GM18907 (cell line): ENCODE measurements at regions not wholly inside any gene's neighbourhood (a gene's known extent, or its start where the extent isn't known, plus 50 kb on each side); places are given as distances from the start of the nearest gene placed in this dataset.
"Not testable (repeated sequence)": the region's sequence is repeated elsewhere in the genome, so short reads cannot be mapped to it uniquely, and the experiment has no call there.

Source experiments
- ATAC-seq: cut with Tn5 transposase; IDR thresholded peaks from one replicate; pipeline ENCODE4 v1.9.1; 2021; ENCODE audit warnings: mild to moderate bottlenecking, moderate library complexity; ENCODE audit not compliant: unreplicated experiment

DNA sequence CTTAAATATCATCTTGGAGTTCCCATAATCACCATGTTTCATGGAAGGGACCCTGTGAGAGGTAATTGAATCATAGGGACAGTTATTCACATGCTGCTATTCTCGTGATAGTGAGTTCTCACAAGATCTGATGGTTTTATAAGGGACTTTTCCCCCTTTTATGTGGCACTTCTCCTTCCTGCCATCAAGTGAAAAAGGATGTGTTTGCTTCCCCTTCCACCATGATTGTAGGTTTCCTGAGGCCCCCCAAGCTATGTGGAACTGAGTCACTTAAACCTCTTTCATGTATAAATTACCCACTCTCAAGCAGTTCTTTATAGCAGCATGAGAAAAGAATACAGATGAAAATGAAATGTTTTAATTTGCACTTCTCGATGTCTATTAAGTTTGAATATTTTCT lies 112.0 kb downstream of the ZNF648 start:
- no peak for ATAC-seq

GRCh38 chr1:181948372-181948771 lies 113.1 kb downstream of the ZNF648 start:
- ATAC-seq = no peak

DNA sequence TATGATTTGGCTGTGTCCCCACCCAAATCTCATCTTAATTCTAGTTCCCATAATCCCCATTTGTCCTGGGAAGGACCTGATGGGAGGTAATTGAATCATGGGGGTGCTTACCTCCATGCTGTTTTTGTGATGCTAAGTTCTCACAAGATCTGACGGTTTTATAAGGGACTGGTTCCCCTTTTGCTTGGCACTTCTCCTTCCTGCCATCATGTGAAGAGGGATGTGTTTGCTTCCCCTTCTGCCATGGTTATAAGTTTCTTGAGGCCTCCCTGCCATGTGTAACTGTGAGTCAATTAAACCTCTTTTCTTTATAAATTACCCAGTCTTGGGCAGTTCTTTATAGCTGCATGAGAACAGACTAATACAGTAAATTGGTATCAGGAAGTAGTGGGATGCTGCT lies 114.1 kb downstream of the ZNF648 start:
- no peak for ATAC-seq

DNA sequence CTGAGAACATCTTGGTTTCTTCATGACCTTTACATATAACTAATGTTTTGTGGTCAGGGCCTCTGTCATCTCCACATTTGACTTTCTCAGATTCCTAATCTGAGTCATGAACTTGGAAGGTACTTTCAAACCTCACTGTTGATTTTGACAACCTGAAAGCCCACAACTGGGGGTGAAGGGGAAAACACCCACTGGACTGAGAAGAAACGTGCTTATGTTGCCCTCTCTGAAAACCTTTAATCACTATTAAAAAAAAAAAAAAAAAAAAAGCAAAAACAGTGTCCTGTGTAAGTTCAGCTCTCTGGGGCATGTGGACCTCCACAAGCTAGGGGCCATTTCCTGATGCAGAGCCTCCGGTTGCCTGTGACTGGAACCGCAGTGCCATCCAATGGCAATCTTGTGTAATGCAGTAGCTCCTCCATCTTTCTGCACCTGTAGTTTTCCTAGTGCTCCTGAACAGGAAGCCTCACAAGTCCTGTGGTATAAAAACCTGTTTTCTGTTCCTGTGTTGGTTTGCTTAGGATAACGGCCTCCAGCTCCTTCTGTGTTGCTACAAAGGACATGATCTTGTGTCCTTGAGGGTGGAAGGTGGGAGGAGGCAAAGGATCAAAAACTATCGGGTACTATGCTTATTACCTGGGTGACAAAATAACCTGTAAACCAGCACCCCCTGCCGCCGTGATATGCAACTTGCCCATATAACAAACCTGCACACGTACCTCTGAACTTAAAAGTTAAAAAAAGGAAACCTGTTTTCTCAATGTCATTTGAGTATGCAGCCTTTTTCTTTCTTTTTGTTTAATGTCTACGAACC lies 124.5 kb downstream of the ZNF648 start:
- ATAC-seq = peak; percentile 89

DNA sequence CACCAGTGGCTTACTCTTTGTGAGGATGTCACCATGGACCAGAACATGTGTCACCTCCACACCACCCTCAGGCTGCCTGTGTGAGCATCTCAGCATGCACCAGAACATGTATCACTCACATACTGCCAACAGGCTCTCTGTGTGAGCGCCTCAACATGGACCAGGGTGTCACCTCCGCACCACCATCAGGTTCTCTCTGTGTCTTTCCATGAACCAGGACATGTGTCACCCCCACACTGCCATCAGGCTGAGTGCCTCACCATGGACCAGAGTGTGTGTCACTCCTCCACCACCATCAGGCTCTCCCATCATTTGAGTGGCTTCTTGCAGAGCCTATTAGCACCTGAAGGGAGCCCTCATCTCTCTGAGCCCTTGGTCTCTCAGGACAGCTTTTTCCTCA lies 125.2 kb downstream of the ZNF648 start:
- no peak for ATAC-seq

DNA sequence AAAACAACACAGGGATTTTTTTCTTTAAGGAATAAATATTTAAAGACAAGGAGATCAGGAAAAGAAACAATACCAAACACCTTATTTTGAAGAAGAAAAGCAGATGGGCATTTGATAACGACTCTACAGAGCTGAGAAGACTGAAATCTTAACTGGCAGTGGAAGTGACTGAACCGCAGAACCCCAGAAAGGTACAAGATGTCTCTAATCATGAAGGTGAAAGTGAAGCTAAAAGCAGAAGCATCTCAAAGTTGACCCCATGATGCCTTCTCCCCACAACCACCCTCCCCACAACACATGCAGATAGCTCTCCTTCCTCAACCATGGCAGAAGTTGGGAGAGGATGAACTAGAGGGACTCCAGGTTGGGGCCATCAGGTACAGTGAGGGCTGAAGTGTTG lies 129.6 kb downstream of the ZNF648 start:
- ATAC-seq = no peak

DNA sequence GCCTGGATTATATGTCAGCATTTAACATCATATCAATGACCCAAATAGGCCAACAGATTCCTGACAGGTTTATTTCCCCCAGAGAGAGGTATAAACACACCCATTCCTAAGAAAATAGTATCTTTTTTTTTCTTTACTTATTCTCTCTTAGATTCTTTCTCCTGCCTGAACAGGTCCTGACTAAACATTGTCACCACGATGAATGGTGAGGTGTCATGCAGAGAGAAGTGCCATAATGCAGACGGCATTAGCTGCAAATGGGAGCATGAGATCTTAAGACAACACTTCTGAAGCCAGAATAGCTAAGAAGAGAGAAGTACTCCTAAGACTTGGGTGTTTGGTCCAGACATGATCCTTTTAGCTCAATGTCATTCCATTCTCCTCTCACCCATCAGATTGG lies 131.3 kb downstream of the ZNF648 start:
- ATAC-seq = no peak

- no peak for ATAC-seq
These were observed 134.8 kb downstream of the ZNF648 start for GRCh38 chr1:181926697-181927096.

DNA sequence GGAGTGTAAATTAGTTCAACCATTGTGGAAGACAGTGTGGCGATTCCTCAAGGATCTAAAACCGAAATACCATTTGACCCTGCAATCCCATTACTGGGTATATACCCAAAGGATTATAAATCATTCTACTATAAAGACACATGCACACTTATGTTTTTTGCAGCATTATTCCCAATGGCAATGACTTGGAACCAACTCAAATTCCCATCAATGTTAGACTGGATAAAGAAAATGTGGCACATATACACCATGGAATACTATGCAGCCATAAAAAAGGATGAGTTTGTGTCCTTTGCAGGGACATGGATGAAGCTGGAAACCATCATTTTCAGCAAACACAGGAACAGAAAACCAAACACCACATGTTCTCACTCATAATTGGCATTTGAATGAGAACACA lies 137.5 kb downstream of the ZNF648 start:
- not testable (repeated sequence) for ATAC-seq

- ATAC-seq = no peak
These were observed 142.0 kb downstream of the ZNF648 start for GRCh38 chr1:181919542-181919941.

DNA sequence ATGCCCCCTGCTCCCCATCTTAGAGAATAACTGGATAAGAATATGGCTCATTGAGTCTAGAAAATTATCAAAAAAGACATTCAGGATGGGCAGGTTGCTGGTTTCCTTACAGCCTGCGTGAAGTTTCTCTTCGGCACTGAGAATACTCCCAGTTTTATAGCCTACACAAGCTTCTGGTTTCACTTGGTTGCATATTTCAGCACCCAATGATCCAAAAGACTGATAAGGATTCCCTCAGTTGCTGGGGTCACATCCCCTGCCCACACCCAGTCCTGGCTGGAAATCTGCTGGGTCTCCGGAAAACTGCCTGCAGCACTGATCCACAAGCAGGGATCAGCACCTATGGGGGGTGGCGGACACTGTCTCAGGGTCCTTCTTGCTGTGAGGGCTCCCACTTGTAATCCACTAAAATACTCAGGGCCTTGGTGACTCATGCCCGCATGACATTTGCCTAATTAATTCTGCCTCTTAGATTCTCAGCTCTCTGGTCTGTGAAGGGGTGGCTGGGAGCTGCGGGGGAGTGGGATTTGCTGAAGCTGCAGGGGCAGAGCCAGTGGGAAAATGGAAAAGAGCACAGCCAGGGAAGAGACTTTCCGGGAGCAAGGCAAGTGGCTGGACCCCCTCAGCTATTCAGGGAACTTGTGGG lies 142.5 kb downstream of the ZNF648 start:
- ATAC-seq = no peak

- no peak for ATAC-seq
These were observed 149.8 kb downstream of the ZNF648 start for GRCh38 chr1:181911715-181912114.

GRCh38 chr1:181910905-181911304 lies 150.6 kb downstream of the ZNF648 start:
- ATAC-seq = no peak

- ATAC-seq = no peak
These were observed 152.5 kb downstream of the ZNF648 start for GRCh38 chr1:181909010-181909409.

- ATAC-seq = no peak
These were observed 154.9 kb downstream of the ZNF648 start for GRCh38 chr1:181906631-181907030.

DNA sequence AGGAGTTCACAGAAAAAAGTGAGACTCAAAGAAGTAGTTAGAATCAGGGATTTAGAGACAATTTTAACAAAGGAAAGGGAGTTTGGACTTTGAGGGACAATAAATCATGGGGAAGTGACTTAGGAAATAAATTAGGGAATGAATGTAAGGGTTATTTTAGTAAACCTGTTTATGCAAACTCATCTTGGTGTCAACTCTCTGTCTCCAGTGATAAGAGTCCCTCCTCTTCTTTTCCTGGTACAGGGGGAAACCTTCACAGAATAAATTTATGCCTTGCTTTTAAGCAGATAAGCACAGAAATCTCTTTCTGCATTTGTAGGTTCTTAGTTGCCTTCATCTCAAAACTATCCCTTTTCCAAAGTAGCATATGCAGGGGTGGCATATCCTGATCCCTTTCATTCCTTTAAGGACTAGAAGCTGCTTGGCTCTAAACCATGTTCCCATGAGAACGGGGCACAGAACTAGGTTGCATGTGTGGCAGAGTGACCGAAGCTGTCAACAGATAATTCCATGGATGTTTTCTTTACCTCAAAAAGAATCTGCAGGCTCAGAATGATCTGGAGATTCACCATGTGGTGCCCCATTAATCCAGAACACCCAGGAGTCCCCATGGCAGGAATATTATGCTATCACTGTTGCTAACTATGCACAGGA lies 155.4 kb downstream of the ZNF648 start:
- ATAC-seq = no peak

- ATAC-seq = no peak
These were observed 162.7 kb downstream of the ZNF648 start for GRCh38 chr1:181898773-181899172.

DNA sequence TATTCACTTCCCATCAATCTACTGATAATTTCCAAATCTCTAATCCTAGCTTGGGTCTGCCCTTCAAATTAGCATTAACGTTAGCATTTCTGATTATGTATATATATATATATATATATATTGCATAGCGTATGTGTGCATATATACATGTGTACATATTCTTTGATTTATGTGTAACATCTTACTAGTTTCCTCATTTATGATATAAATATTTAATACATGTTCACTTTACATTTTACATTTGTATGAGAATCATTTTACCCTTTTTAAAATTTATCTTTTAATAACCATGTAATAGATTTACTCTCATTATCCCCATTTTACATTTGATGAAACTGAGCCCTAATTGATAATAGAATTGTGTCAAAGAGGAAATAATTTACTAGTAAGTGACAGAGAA lies 164.7 kb downstream of the ZNF648 start:
- ATAC-seq = no peak

DNA sequence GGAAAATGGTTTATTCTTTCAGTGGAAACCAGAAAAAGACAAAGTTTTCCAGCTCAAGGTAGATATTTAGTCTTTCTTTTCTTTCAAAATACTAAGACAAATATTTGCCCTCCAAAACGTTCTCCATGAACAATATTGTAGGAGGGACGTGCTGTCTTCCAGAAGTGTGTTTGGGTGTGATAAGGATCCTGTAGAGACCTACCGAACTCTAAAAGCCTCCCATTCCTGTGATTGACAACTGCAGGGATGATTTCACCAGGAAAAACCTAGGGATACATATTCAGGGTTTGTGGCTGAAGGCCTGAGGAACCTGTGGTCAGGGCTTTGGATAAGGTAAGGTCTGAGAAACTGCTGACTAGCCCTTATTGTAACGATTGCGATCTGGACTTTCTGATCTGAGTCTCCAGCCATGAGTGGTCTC lies 167.1 kb downstream of the ZNF648 start:
- ATAC-seq = no peak

DNA sequence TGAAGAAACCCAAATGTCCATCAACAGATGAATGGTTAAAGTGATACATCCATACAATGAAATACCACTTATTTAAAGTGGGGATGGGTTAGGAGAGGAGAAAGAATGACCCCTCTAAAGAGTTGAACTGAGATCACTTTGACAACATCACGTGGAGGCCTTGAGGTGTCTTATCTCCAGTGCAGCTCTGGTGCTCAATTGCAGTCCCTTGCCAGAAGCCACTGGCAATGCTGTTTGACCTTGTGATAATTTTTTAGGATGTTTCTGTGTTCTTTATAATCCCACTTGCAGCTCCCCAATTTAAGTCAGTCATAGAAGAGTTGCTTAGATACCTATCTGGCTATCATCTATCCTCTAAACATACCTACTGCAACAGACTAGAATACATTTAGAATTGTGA lies 167.6 kb downstream of the ZNF648 start:
- no peak for ATAC-seq

- ATAC-seq = not testable (repeated sequence)
These were observed 168.4 kb downstream of the ZNF648 start for GRCh38 chr1:181893150-181893549.

DNA sequence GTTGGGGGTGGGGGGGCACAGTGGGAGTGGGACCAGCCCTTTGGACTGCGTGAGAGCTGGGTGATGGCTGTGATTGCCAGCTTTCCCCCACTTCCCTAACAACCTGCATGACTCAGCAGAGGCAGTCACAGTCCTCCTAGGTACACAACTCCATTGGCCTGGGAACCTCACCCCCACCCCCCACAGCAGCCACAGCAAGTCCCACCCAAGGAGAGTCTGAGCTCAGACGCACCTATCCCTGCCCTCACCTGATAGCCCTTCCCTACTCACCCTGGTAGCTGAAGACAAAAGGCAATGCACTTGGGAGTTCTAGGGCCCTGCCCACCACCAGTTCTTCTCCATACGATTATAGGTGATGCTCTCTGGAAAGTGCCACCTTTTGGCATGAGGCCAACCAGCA lies 188.9 kb downstream of the ZNF648 start:
- no peak for ATAC-seq
